HG03025 (cell line): ENCODE measurements at regions not wholly inside any gene's neighbourhood (a gene's known extent, or its start where the extent isn't known, plus 50 kb on each side); places are given as distances from the start of the nearest gene placed in this dataset.
"Not testable (repeated sequence)": the region's sequence is repeated elsewhere in the genome, so short reads cannot be mapped to it uniquely, and the experiment has no call there.

ENCODE experiments used
- ATAC-seq: cut with Tn5 transposase; IDR thresholded peaks from one replicate; pipeline ENCODE4 v1.9.1; 2021; ENCODE audit warnings: mild to moderate bottlenecking, moderate library complexity; ENCODE audit not compliant: unreplicated experiment, low FRiP score

GRCh38 chr4:71204056-71204455 is 134.8 kb upstream of the SLC4A4 start:
- ATAC-seq, result no peak

GRCh38 chr4:71206763-71207162 is 132.1 kb upstream of the SLC4A4 start:
- ATAC-seq, result no peak

- ATAC-seq, result no peak
Observed at GRCh38 chr4:71209161-71209560, 129.7 kb upstream of the SLC4A4 start.

GRCh38 chr4:71210823-71211222 is 128.0 kb upstream of the SLC4A4 start:
- no peak for ATAC-seq

GRCh38 chr4:71211748-71212147 is 127.1 kb upstream of the SLC4A4 start:
- no peak for ATAC-seq

GRCh38 chr4:71212216-71212615 is 126.6 kb upstream of the SLC4A4 start:
- no peak for ATAC-seq

- no peak for ATAC-seq
Observed at GRCh38 chr4:71214578-71214977, 124.2 kb upstream of the SLC4A4 start.

GRCh38 chr4:71216316-71216959 is 122.4 kb upstream of the SLC4A4 start:
- no peak for ATAC-seq

- ATAC-seq, result no peak
Observed at GRCh38 chr4:71217688-71218087, 121.1 kb upstream of the SLC4A4 start.

GRCh38 chr4:71220848-71221247 is 118.0 kb upstream of the SLC4A4 start:
- ATAC-seq, result not testable (repeated sequence)

- no peak for ATAC-seq
Observed at GRCh38 chr4:71221510-71222466, 117.0 kb upstream of the SLC4A4 start.

GRCh38 chr4:71222661-71223060 is 116.2 kb upstream of the SLC4A4 start:
- no peak for ATAC-seq

GRCh38 chr4:71229477-71230270 is 109.1 kb upstream of the SLC4A4 start:
- no peak for ATAC-seq

- no peak for ATAC-seq
Observed at GRCh38 chr4:71230271-71231128, 108.3 kb upstream of the SLC4A4 start.

- ATAC-seq, result no peak
Observed at GRCh38 chr4:71231129-71232055, 107.4 kb upstream of the SLC4A4 start.

- no peak for ATAC-seq
Observed at GRCh38 chr4:71232056-71232430, 106.8 kb upstream of the SLC4A4 start.

GRCh38 chr4:71232846-71233245 is 106.0 kb upstream of the SLC4A4 start:
- ATAC-seq, result no peak

- no peak for ATAC-seq
Observed at GRCh38 chr4:71235311-71236201, 103.3 kb upstream of the SLC4A4 start.
